ENCODE measurements at regions not wholly inside any gene's neighbourhood (a gene's known extent, or its start where the extent isn't known, plus 50 kb on each side); places are given as distances from the start of the nearest gene placed in this dataset.

- TF ChIP-seq POLR2A (IDR thresholded peaks at IDR 0.05) (no peak), POLR2AphosphoS5 (IDR thresholded peaks at IDR 0.05) (no peak), CTCF (IDR thresholded peaks at IDR 0.05) (no peak)
Measured at GRCh38 chr2:139918982-139919381, 1138.8 kb upstream of the NXPH2 start.
